ENCODE measurements at regions not wholly inside any gene's neighbourhood (a gene's known extent, or its start where the extent isn't known, plus 50 kb on each side); places are given as distances from the start of the nearest gene placed in this dataset.

DNA sequence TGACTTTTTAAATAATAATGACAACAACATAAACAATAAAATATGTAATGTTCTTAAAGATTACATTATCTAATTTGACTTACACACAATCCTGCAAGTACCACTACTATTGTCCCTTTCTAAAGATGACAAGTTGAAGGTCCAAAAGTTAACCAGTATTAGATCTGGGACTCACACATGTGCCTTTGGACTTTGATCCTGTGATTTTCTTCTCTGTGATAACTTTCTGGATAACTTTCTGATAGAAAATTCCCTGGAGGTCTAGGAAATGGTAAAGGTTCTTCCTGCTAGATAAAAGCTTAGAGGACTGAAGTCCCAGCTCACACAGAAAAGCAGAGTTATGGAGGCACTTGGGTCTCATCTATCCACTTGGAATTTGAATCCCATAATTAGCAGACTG lies 311.9 kb upstream of the KLHL29 start:
- no peak overlapping the region for H2AFZ ChIP-seq
- H3K9me3 ChIP-seq (ENCODE audit: control insufficient read depth, low read length), result no peaks in the 10 kb centered on the region
- no peak overlapping the region for H3K4me2 ChIP-seq (ENCODE audit: low read length)
- no peak overlapping the region for H3K9ac ChIP-seq
- no peaks in the 10 kb centered on the region for H3K4me1 ChIP-seq
- H3K27ac ChIP-seq, result no peak overlapping the region
- H3K4me3 ChIP-seq (ENCODE audit: low read depth, low read length), result no peak overlapping the region
- no peaks in the 10 kb centered on the region for H3K36me3 ChIP-seq (ENCODE audit: control insufficient read depth, insufficient read depth, low read length)
- no peaks in the 10 kb centered on the region for H3K79me2 ChIP-seq
- TF ChIP-seq, protein P1, sequence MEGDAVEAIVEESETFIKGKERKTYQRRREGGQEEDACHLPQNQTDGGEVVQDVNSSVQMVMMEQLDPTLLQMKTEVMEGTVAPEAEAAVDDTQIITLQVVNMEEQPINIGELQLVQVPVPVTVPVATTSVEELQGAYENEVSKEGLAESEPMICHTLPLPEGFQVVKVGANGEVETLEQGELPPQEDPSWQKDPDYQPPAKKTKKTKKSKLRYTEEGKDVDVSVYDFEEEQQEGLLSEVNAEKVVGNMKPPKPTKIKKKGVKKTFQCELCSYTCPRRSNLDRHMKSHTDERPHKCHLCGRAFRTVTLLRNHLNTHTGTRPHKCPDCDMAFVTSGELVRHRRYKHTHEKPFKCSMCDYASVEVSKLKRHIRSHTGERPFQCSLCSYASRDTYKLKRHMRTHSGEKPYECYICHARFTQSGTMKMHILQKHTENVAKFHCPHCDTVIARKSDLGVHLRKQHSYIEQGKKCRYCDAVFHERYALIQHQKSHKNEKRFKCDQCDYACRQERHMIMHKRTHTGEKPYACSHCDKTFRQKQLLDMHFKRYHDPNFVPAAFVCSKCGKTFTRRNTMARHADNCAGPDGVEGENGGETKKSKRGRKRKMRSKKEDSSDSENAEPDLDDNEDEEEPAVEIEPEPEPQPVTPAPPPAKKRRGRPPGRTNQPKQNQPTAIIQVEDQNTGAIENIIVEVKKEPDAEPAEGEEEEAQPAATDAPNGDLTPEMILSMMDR (IDR thresholded peaks at IDR 0.05), result no peak
- no peaks in the 10 kb centered on the region for H3K27me3 ChIP-seq (ENCODE audit: control insufficient read depth, insufficient read depth, low read length)

DNA sequence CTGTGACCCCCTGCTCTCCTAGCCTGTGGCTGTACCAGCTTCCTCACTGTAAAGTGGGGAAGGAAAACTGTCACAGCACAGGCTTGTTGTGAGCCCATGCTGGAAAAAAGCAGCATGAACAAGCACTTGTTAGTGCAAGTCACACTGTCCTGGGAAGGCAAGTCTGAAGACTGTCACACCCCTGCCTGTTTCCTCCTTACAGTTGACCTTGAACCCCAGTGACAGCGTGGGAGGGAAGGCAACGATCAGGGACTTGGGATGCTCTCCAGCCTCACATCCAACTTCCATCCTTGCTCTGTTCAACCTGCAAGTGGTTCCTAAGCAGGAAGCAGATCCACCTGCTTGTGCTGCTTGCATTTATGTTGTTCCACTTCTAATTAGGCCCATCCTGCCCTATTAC lies 311.3 kb upstream of the KLHL29 start:
- no peak overlapping the region for H3K27ac ChIP-seq
- H3K4me2 ChIP-seq (ENCODE audit: low read length), result no peak overlapping the region
- H3K9ac ChIP-seq, result no peak overlapping the region
- H3K4me1 ChIP-seq, result no peaks in the 10 kb centered on the region
- H3K4me3 ChIP-seq (ENCODE audit: low read depth, low read length), result no peak overlapping the region
- no peaks in the 10 kb centered on the region for H3K27me3 ChIP-seq (ENCODE audit: control insufficient read depth, insufficient read depth, low read length)
- H3K36me3 ChIP-seq (ENCODE audit: control insufficient read depth, insufficient read depth, low read length), result no peaks in the 10 kb centered on the region
- H3K9me3 ChIP-seq (ENCODE audit: control insufficient read depth, low read length), result no peaks in the 10 kb centered on the region
- TF ChIP-seq, protein P1 (IDR thresholded peaks at IDR 0.05), result no peak
- H3K79me2 ChIP-seq, result no peaks in the 10 kb centered on the region
- H2AFZ ChIP-seq, result no peak overlapping the region

DNA sequence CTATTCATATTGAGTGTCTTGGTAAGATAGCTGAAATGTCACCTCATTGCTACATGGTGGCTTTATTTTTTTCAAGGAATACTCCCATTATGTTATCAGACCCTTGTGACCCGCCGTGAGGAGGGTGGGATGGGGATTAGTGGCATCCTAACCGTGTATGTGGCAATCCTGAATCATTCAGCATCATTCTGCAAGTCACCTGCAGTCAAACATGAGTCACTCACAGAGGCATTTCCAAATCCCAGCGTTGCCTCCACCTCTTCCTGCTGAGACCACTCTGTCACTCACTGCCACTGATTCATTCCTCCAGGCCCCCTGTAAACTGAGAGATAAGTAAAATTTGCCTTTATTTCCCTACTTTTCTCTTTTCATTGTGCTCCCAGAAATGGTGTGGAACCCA lies 307.4 kb upstream of the KLHL29 start:
- H3K36me3 ChIP-seq (ENCODE audit: control insufficient read depth, insufficient read depth, low read length), result no peaks in the 10 kb centered on the region
- H3K79me2 ChIP-seq, result no peaks in the 10 kb centered on the region
- no peak overlapping the region for H3K4me2 ChIP-seq (ENCODE audit: low read length)
- H3K27me3 ChIP-seq (ENCODE audit: control insufficient read depth, insufficient read depth, low read length), result no peaks in the 10 kb centered on the region
- no peak overlapping the region for H2AFZ ChIP-seq
- no peak overlapping the region for H3K4me3 ChIP-seq (ENCODE audit: low read depth, low read length)
- H3K9me3 ChIP-seq (ENCODE audit: control insufficient read depth, low read length), result no peaks in the 10 kb centered on the region
- no peaks in the 10 kb centered on the region for H3K4me1 ChIP-seq
- no peak overlapping the region for H3K9ac ChIP-seq
- no peak overlapping the region for H3K27ac ChIP-seq
- TF ChIP-seq, protein P1 (IDR thresholded peaks at IDR 0.05), result no peak

DNA sequence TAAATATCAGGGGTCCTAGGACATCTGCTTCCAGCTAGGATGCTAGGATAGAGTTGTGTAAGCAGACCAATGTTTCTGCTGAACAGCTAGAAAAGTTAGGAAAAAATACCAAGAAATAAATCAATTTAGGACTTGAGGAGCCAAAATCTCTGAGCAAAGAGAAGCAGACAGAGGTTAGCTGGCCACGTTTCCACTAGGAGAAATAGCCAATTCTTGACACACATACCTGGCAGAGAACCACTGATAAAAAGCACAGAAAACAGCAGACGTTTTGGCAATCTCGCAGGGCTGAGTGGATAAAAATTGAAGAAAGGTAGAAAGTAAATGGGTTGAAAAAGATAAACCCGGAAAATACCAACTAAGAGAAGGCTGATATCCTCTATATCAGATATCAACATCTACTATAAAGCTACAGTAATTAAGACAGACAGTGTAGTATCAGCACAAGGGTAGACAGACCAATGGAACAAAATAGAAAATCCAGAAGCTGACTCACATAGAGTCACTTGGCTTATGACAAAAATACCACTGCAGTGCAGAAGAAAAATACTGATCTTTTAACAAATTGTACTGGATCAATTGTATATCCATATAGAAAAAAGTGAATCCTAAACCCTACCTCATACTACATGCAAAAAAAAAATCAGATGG lies 306.1 kb upstream of the KLHL29 start:
- Histone ChIP-seq H3K9me3 (ENCODE audit: control insufficient read depth, low read length) (no peaks in the 10 kb centered on the region), H3K27ac (no peak overlapping the region), H3K79me2 (no peaks in the 10 kb centered on the region), H3K4me3 (ENCODE audit: low read depth, low read length) (no peak overlapping the region), H2AFZ (no peak overlapping the region), H3K9ac (no peak overlapping the region), H3K27me3 (ENCODE audit: control insufficient read depth, insufficient read depth, low read length) (no peaks in the 10 kb centered on the region), H3K4me1 (no peaks in the 10 kb centered on the region), H3K4me2 (ENCODE audit: low read length) (no peak overlapping the region), H3K36me3 (ENCODE audit: control insufficient read depth, insufficient read depth, low read length) (no peaks in the 10 kb centered on the region)
- TF ChIP-seq, protein P1 (IDR thresholded peaks at IDR 0.05), result no peak

- Histone ChIP-seq H3K4me3 (ENCODE audit: low read depth, low read length) (no peak overlapping the region), H2AFZ (no peak overlapping the region), H3K9me3 (ENCODE audit: control insufficient read depth, low read length) (no peaks in the 10 kb centered on the region), H3K9ac (no peak overlapping the region), H3K4me2 (ENCODE audit: low read length) (no peak overlapping the region), H3K79me2 (no peaks in the 10 kb centered on the region), H3K27ac (no peak overlapping the region), H3K27me3 (ENCODE audit: control insufficient read depth, insufficient read depth, low read length) (no peaks in the 10 kb centered on the region), H3K4me1 (no peaks in the 10 kb centered on the region), H3K36me3 (ENCODE audit: control insufficient read depth, insufficient read depth, low read length) (no peaks in the 10 kb centered on the region)
- TF ChIP-seq, protein P1 (IDR thresholded peaks at IDR 0.05), result no peak
Measured at GRCh38 chr2:23083966-23084365, 301.0 kb upstream of the KLHL29 start.

Measured in parathyroid adenoma (tissue), 2 donors.